GM19467 (cell line): ENCODE measurements at regions not wholly inside any gene's neighbourhood (a gene's known extent, or its start where the extent isn't known, plus 50 kb on each side); places are given as distances from the start of the nearest gene placed in this dataset.

Source experiments
- ATAC-seq: cut with Tn5 transposase; IDR thresholded peaks from one replicate; pipeline ENCODE4 v1.9.1; 2021; ENCODE audit warnings: mild to moderate bottlenecking, moderate library complexity; ENCODE audit not compliant: unreplicated experiment

GRCh38 chr13:22161871-22162270 is 491.0 kb downstream of the FGF9 start:
- ATAC-seq: peak; percentile 81

GRCh38 chr13:22162889-22163288 is 492.0 kb downstream of the FGF9 start:
- peak; percentile 55 for ATAC-seq

GRCh38 chr13:22168437-22169190 is 497.7 kb downstream of the FGF9 start:
- ATAC-seq: no peak

- ATAC-seq: no peak
Observed at GRCh38 chr13:22169473-22169872, 498.6 kb downstream of the FGF9 start.

- no peak for ATAC-seq
Observed at GRCh38 chr13:22173610-22174009, 502.7 kb downstream of the FGF9 start.

GRCh38 chr13:22175241-22175640 is 504.4 kb downstream of the FGF9 start:
- ATAC-seq: no peak

GRCh38 chr13:22175815-22176214 is 504.9 kb downstream of the FGF9 start:
- no peak for ATAC-seq

- ATAC-seq: no peak
Observed at GRCh38 chr13:22176968-22177520, 506.2 kb downstream of the FGF9 start.

GRCh38 chr13:22178878-22179277 is 508.0 kb downstream of the FGF9 start:
- no peak for ATAC-seq

GRCh38 chr13:22187329-22187728 is 516.5 kb downstream of the FGF9 start:
- no peak for ATAC-seq

GRCh38 chr13:22189176-22190048 is 518.5 kb downstream of the FGF9 start:
- ATAC-seq: no peak

GRCh38 chr13:22193070-22193469 is 522.2 kb downstream of the FGF9 start:
- no peak for ATAC-seq

- no peak for ATAC-seq
Observed at GRCh38 chr13:22194106-22194805, 523.4 kb downstream of the FGF9 start.

- ATAC-seq: no peak
Observed at GRCh38 chr13:22195726-22196125, 524.9 kb downstream of the FGF9 start.

- ATAC-seq: no peak
Observed at GRCh38 chr13:22196777-22197176, 525.9 kb downstream of the FGF9 start.

- no peak for ATAC-seq
Observed at GRCh38 chr13:22198001-22198400, 527.1 kb downstream of the FGF9 start.

- ATAC-seq: no peak
Observed at GRCh38 chr13:22198641-22199217, 527.9 kb downstream of the FGF9 start.

GRCh38 chr13:22200440-22200839 is 529.6 kb downstream of the FGF9 start:
- no peak for ATAC-seq

- ATAC-seq: no peak
Observed at GRCh38 chr13:22201375-22201925, 530.6 kb downstream of the FGF9 start.

- no peak for ATAC-seq
Observed at GRCh38 chr13:22210134-22210930, 539.5 kb downstream of the FGF9 start.
